ENCODE measurements at regions not wholly inside any gene's neighbourhood (a gene's known extent, or its start where the extent isn't known, plus 50 kb on each side); places are given as distances from the start of the nearest gene placed in this dataset.

- no peak for TF ChIP-seq CTCF (IDR thresholded peaks at IDR 0.05)
- no peak for TF ChIP-seq POLR2A (IDR thresholded peaks at IDR 0.05)
Observed at GRCh38 chr10:130956251-130956650, 355.3 kb downstream of the TCERG1L start.
